NCI-H2081 (cell line): ENCODE measurements at regions not wholly inside any gene's neighbourhood (a gene's known extent, or its start where the extent isn't known, plus 50 kb on each side); places are given as distances from the start of the nearest gene placed in this dataset.
"Not testable (repeated sequence)": the region's sequence is repeated elsewhere in the genome, so short reads cannot be mapped to it uniquely, and the experiment has no call there.

Source experiments
- DNase-seq, 2 experiments: peaks; one replicate each; lab custom pipeline; 2025; lab: John Stamatoyannopoulos, UW

DNA sequence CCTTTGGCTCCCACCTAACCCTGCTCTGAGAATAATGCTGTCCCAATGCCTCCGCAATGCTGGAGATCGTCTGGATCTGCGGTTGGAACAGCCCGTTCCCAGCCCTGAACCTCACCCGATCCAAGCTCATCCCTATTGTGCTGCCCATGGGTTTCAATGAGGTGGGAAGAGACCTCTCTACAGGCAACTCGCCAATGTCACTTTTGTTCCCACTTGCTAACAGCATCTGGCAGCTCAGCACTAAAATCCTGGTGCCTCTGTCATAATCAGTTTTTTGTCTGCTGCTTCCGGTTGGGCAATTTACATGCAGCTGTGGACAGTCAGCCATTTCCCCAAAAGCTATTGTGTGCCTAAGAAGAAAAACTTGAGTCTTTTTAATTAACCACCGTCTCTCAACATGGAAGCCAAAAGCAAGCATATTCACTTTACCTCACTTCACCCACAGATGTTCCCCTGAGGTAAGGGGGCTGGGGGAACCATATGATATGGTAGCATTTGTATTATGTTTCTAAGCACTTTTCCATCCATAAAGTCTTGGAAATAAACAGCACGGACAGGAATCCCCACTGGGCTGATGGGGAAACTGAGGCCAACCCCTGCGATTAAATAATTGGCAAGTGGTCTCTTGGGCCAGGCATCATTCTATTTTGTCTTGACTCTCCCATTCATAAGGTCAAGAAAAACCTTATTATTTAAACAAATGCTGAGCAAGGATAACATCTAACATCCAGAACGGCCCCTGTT, 159.2 kb upstream of the CDH5 start:
- no peak for DNase-seq

GRCh38 chr16:66206363-66206762, 160.1 kb upstream of the CDH5 start:
- DNase-seq = no peak

DNA sequence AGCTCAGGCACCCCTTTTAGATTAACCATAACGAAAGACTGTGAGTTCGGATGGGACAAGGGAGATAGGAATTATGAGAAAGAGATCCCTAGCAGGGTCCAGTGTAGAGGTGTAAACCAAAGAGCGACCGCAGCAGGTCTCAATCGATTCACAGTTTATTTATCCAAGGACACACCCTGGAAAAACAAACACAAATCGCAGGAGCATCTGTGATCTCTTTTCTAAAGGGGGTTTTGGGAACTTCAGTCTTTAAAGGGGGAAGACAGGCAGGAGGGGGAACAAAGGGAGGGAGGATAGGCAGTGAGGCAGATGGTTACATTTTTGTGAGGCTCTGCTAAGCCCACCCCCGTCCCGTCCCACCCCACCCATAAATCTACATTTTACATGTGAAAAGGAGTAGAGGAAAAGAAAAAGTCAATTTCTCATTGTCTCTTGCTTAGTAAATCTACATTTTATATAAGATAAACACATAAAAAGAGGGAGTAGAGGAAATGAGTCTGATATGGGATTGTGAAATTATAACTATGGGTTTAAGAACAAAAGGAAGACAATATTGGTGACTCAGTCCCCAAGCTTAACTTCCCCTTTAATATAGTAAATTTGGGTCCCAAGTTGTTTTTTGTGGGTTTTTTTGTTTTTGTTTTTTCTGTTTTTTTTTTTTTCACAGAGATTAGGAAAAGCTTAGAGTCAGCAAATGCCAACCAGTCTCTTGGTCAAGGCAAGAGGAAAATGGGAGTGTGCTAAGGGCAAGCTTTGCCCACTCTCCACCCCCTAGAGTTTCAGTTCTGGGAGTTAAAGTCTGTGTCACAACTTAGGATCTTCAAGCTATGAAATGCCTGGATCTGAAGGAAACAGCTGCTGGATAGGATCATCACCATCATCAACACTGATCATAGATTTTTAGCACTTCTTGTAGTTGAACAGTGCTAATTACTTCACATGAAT, 160.9 kb upstream of the CDH5 start:
- DNase-seq = no peak

DNA sequence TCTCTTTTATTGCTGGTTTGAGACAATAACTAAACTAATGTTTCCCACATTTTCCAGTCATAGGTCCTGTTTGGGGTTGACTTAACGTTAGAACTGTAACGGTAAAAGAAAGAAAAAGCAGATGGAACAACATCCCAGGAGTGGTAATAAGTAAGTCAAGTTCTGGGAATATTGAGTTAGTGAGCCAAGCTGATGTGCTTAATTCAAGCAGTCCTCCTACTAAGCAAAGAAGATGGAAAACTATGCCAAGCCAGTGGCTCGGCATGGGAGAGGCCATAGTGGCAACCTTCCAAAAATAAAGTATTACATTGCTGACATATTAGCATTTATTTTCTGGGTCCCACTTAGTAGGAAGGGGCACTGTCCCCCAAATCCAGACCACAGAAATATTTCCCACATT, 161.7 kb upstream of the CDH5 start:
- DNase-seq = no peak

- DNase-seq = no peak
These were observed 163.0 kb upstream of the CDH5 start for GRCh38 chr16:66203476-66203875.

DNA sequence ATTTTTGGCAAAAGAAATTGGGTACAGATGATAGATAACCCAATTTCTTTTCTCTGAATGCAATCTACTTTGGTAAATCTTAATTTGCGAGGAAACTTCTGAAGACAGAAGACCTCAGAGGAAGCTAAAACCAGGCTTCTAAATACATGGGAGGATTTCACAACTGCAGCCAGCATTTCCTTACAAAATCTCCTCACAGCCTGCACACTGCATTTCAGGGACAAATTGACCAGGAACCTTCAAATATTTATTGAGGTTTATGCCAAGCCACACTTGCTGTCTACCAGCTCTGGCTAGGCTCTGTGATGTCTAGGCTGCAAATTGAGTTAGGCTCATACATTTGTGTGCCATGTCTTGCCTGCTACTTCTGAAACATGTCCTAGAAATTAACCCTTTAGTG, 167.3 kb upstream of the CDH5 start:
- no peak for DNase-seq

- DNase-seq = no peak
These were observed 167.8 kb upstream of the CDH5 start for GRCh38 chr16:66198641-66199040.

DNA sequence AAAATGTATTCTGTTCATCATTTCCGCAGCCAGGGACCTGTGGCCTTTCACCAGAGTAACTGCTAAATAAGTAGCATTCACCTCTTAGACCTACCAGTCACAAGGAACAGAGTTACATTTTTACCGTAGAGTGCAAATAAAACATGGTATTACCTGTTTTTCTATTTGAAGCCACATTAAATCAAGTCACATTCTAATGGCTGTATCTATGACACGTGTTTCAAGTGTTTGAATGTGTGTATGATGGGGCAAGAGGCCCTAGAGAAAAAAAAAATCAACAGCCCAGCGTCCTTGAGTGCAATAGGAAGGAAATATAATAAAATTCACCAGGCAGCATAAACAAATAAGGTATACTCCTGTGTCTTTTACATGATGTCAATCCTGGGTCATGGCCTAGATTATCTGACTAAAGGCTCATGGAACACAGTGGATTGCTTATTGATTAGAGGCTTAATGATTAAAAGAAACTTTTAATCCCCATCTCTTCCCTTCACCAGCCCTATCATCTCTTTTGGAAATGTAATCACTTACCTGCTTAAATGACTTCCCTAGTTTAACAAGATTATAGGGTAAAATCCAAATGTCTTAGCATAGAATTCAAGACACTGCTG, 168.7 kb upstream of the CDH5 start:
- DNase-seq = no peak

GRCh38 chr16:66196770-66197169, 169.7 kb upstream of the CDH5 start:
- DNase-seq = no peak

DNA sequence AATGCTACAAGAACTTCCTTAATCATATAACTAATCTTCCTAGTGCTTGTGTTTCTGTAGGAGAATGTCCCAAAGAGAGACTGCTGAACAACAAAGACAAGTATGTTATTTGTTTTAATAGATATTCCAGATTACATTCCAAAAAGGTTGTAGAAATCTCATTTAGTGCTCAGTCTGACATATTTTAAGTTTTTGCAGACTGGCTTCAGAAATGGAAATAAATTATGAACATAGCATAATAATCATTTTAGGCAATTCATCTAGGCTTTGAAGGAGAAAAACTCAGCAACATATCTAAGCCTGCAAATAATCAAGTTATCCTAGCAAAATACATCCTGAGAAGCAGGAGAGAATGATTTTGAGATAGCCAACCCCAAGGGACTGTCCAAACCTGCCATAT, 171.6 kb upstream of the CDH5 start:
- DNase-seq = no peak

GRCh38 chr16:66193543-66194229, 172.8 kb upstream of the CDH5 start:
- no peak for DNase-seq

DNA sequence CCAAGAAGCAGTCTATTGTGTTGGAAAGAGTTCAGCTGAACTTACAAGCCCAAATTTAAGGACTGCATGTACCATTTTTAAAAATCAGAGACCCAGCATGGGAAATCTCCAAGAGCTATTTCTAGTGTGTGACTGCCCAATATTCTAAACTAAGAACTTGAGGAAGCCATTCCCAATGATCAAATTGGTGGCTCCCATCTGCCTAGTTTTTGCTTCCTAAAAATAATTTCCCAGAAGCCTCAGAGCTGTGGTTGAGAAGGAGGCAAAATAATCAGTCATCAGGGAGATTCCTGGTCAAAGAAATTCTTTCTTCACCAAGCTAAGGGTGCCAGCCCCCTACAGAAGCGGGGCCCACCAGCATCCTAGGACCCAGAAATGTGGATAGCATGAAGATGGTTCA, 176.1 kb upstream of the CDH5 start:
- DNase-seq = no peak

DNA sequence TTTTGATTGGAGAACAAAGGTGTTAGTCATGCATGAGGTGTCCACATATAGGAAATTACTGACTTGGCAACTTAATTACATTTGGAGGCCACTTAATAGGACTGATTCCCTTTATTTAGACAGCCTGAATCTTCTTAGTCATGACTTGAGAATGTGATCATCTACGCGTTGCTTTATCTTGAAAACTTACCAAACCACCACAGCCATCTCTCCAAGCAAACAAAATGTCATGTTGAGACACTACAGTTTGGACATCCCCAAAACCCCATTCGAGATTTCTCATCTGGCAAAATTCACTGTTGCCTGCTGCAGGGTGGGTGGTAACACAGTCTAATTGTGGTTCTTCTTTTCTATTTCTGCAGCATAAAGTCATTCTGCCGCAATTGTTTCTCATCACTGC, 176.5 kb upstream of the CDH5 start:
- DNase-seq = no peak

GRCh38 chr16:66188917-66189725, 177.4 kb upstream of the CDH5 start:
- no peak for DNase-seq

GRCh38 chr16:66186251-66186785, 180.2 kb upstream of the CDH5 start:
- DNase-seq = no peak

- no peak for DNase-seq
These were observed 183.9 kb upstream of the CDH5 start for GRCh38 chr16:66182592-66182991.

GRCh38 chr16:66176731-66177130, 189.8 kb upstream of the CDH5 start:
- no peak for DNase-seq

- no peak for DNase-seq
These were observed 190.4 kb upstream of the CDH5 start for GRCh38 chr16:66176111-66176510.

DNA sequence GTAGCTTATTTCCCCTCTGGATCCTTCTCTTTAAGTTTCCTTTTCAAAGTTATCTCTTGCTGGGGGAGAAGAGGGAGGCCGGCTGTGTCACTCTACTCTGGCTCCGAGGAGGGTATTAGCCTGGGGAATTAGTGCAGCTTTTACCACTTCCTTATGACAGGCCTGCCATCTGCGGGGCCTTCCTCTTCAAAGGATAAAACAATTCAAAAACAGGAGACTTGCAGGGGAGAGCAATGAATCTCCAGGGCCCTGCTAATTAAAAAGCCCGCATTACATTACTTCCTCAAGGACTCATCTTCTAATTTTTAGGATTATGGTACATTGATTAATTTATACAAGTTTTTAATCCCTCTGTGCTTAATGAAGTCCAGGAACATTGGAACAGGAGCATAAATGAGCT, 190.9 kb upstream of the CDH5 start:
- no peak for DNase-seq

- DNase-seq = no peak
These were observed 191.4 kb upstream of the CDH5 start for GRCh38 chr16:66175058-66175457.

- not testable (repeated sequence) for DNase-seq
These were observed 192.7 kb upstream of the CDH5 start for GRCh38 chr16:66173796-66174195.
